Mesenchymal stem cell (in vitro differentiated cells and primary cell): ENCODE measurements at regions not wholly inside any gene's neighbourhood (a gene's known extent, or its start where the extent isn't known, plus 50 kb on each side); places are given as distances from the start of the nearest gene placed in this dataset.

ENCODE experiments used
- DNase-seq: peaks from one replicate; pipeline ENCODE4 v3.0.0-alpha.2; 2013
- H2AFZ ChIP-seq: one replicate; pipeline ENCODE4 v1.6.1; 2013; ENCODE audit warnings: low read depth, mild to moderate bottlenecking, control low read depth, inconsistent platforms, low read length, moderate library complexity
- H2AK5ac ChIP-seq: 2 replicates; pipeline ENCODE4 v1.6.1; 2013; ENCODE audit warnings: low read length, moderate library complexity, mild to moderate bottlenecking, inconsistent platforms; ENCODE audit not compliant: severe bottlenecking
- H2BK120ac ChIP-seq: one replicate; pipeline ENCODE4 v1.6.1; 2013; ENCODE audit warnings: low read depth, mild to moderate bottlenecking, inconsistent platforms, low read length, moderate library complexity
- H2BK12ac ChIP-seq, 2 experiments: one replicate each; pipeline ENCODE4 v1.6.1; 2013; ENCODE audit warnings: inconsistent platforms in 2 of 2, low read length in 2 of 2, mild to moderate bottlenecking in 2 of 2, moderate library complexity in 2 of 2, control low read depth in 1 of 2
- H2BK15ac ChIP-seq: one replicate; pipeline ENCODE4 v1.6.1; 2013; ENCODE audit warnings: mild to moderate bottlenecking, low read depth, inconsistent platforms; ENCODE audit not compliant: poor library complexity, severe bottlenecking
- H2BK5ac ChIP-seq: 2 replicates; pipeline ENCODE4 v1.6.1; 2013; ENCODE audit warnings: low read depth, mild to moderate bottlenecking, low read length, control low read depth, inconsistent platforms; ENCODE audit not compliant: poor library complexity, severe bottlenecking
- H3K14ac ChIP-seq, 2 experiments: one replicate each; pipeline ENCODE4 v1.6.1; 2013; ENCODE audit warnings: inconsistent platforms in 2 of 2, low read length in 2 of 2, control low read depth in 1 of 2, mild to moderate bottlenecking in 1 of 2, moderate library complexity in 1 of 2
- H3K18ac ChIP-seq, 2 experiments: one replicate each; pipeline ENCODE4 v1.6.1; 2013; ENCODE audit warnings: inconsistent platforms in 2 of 2, low read length in 2 of 2, control low read depth in 1 of 2, low read depth in 1 of 2, mild to moderate bottlenecking in 1 of 2
- H3K23ac ChIP-seq, 2 experiments: one replicate each; pipeline ENCODE4 v1.6.1; 2013; ENCODE audit warnings: inconsistent platforms in 2 of 2, low read length in 2 of 2, mild to moderate bottlenecking in 2 of 2, moderate library complexity in 2 of 2, control low read depth in 1 of 2
- H3K27ac ChIP-seq: 2 replicates; pipeline ENCODE4 v1.5.1; 2013; ENCODE audit warnings: mild to moderate bottlenecking, moderate library complexity, low read length, control low read depth, inconsistent platforms; ENCODE audit not compliant: poor library complexity, severe bottlenecking
- H3K27me3 ChIP-seq, 2 experiments: 2 replicates each; pipeline versions ENCODE4 v1.6.1 to v1.7.0; 2013; ENCODE audit warnings: low read length in 2 of 2, mild to moderate bottlenecking in 2 of 2, moderate library complexity in 2 of 2, control low read depth in 1 of 2, inconsistent platforms in 1 of 2; ENCODE audit not compliant: control insufficient read depth in 1 of 2, insufficient read depth in 1 of 2
- H3K36me3 ChIP-seq, 2 experiments: 2 replicates each; pipeline versions ENCODE4 v1.6.1 to v1.7.0; 2013; ENCODE audit warnings: low read length in 2 of 2, control low read depth in 1 of 2, inconsistent platforms in 1 of 2, low read depth in 1 of 2, mild to moderate bottlenecking in 1 of 2; ENCODE audit not compliant: insufficient read depth in 2 of 2, control insufficient read depth in 1 of 2
- H3K4ac ChIP-seq, 2 experiments: one replicate each; pipeline ENCODE4 v1.6.1; 2013; ENCODE audit warnings: inconsistent platforms in 2 of 2, low read length in 2 of 2, mild to moderate bottlenecking in 2 of 2, moderate library complexity in 2 of 2, control low read depth in 1 of 2, low read depth in 1 of 2
- H3K4me1 ChIP-seq: 2 replicates; pipeline ENCODE4 v1.6.1; 2013; ENCODE audit warnings: low read depth, low read length, control low read depth; ENCODE audit not compliant: control insufficient read depth, insufficient read depth
- H3K4me2 ChIP-seq: 2 replicates; pipeline ENCODE4 v1.6.1; 2013; ENCODE audit warnings: low read length, mild to moderate bottlenecking, inconsistent platforms; ENCODE audit not compliant: poor library complexity, severe bottlenecking
- H3K4me3 ChIP-seq, 2 experiments: 2 replicates each; pipeline versions ENCODE4 v1.5.1 to v1.7.0; 2013; ENCODE audit warnings: low read length in 2 of 2, mild to moderate bottlenecking in 2 of 2, control low read depth in 1 of 2, low read depth in 1 of 2; ENCODE audit not compliant: insufficient read depth in 1 of 2
- H3K79me1 ChIP-seq: replicated peaks from 2 replicates; pipeline ENCODE4 v1.6.1; 2013; ENCODE audit warnings: mild to moderate bottlenecking, control low read depth, low read length, inconsistent platforms; ENCODE audit not compliant: poor library complexity, severe bottlenecking
- H3K9ac ChIP-seq: 2 replicates; pipeline ENCODE4 v1.7.0; 2013; ENCODE audit warnings: mild to moderate bottlenecking, low read length, moderate library complexity
- H3K9me3 ChIP-seq: 2 replicates; pipeline ENCODE4 v1.7.0; 2013; ENCODE audit warnings: mild to moderate bottlenecking, low read length; ENCODE audit not compliant: control insufficient read depth
- H4K8ac ChIP-seq: one replicate; pipeline ENCODE4 v1.6.1; 2013; ENCODE audit warnings: inconsistent platforms, mild to moderate bottlenecking, low read length, moderate library complexity
- H4K91ac ChIP-seq: one replicate; pipeline ENCODE4 v1.6.1; 2013; ENCODE audit warnings: mild to moderate bottlenecking, low read length, inconsistent platforms
- WGBS: methylation state at CpG from one replicate; pipeline ENCODE4 v1.1.7; 2013; ENCODE audit warnings: mixed read lengths; 5-methylcytosine and 5-hydroxymethylcytosine counted together

- Histone ChIP-seq H3K18ac (no peak overlapping the region), H3K4me1 (no peaks in the 10 kb centered on the region), H3K36me3 (peaks cover 0 to 3% of the 10 kb centered on the region in 2 experiments), H3K4me2 (no peak overlapping the region), H3K9me3 (no peaks in the 10 kb centered on the region), H2BK5ac (no peak overlapping the region), H3K27ac (no peak overlapping the region), H3K27me3 (no peaks in the 10 kb centered on the region), H2BK120ac (no peak overlapping the region), H2BK15ac (no peak overlapping the region), H3K4ac (no peak overlapping the region), H2AFZ (no peak overlapping the region), H2BK12ac (no peak overlapping the region), H3K79me1 (no peaks in the 10 kb centered on the region), H2AK5ac (no peak overlapping the region), H3K23ac (peak overlapping the region in 1 of 2 experiments; percentile 6), H4K8ac (no peak overlapping the region), H3K14ac (no peak overlapping the region), H3K4me3 (no peak overlapping the region), H3K9ac (no peak overlapping the region), H4K91ac (no peak overlapping the region)
- WGBS, result 78% methylated on average over 6 of the region's 6 CpGs
- DNase-seq, result no peak
These were observed 185.5 kb upstream of the ANKH start for GRCh38 chr5:15056988-15057592.

GRCh38 chr5:15044521-15044920 is 172.9 kb upstream of the ANKH start:
- H3K23ac ChIP-seq, result no peak overlapping the region
- WGBS, result 51% methylated on average over 2 of the region's 3 CpGs
- no peak overlapping the region for H2BK12ac ChIP-seq
- no peak overlapping the region for H2BK5ac ChIP-seq
- H3K9me3 ChIP-seq, result no peaks in the 10 kb centered on the region
- H4K8ac ChIP-seq, result no peak overlapping the region
- H2AFZ ChIP-seq, result no peak overlapping the region
- DNase-seq, result no peak
- no peak overlapping the region for H3K27ac ChIP-seq
- H3K14ac ChIP-seq, result no peak overlapping the region
- no peak overlapping the region for H3K18ac ChIP-seq
- no peak overlapping the region for H3K4ac ChIP-seq
- no peak overlapping the region for H2AK5ac ChIP-seq
- no peak overlapping the region for H3K9ac ChIP-seq
- no peaks in the 10 kb centered on the region for H3K4me1 ChIP-seq
- no peak overlapping the region for H2BK15ac ChIP-seq
- no peak overlapping the region for H3K4me2 ChIP-seq
- H3K36me3 ChIP-seq, result no peaks in the 10 kb centered on the region
- no peak overlapping the region for H4K91ac ChIP-seq
- no peaks in the 10 kb centered on the region for H3K79me1 ChIP-seq
- no peak overlapping the region for H3K4me3 ChIP-seq
- peaks cover 4 to 16% of the 10 kb centered on the region in 2 experiments for H3K27me3 ChIP-seq
- no peak overlapping the region for H2BK120ac ChIP-seq

- Histone ChIP-seq H3K4me2 (no peak overlapping the region), H2AK5ac (no peak overlapping the region), H3K14ac (no peak overlapping the region), H2AFZ (no peak overlapping the region), H3K27ac (no peak overlapping the region), H3K79me1 (no peaks in the 10 kb centered on the region), H4K91ac (no peak overlapping the region), H3K18ac (no peak overlapping the region), H2BK120ac (no peak overlapping the region), H2BK15ac (no peak overlapping the region), H2BK5ac (no peak overlapping the region), H4K8ac (no peak overlapping the region), H3K9ac (no peak overlapping the region), H3K4me3 (no peak overlapping the region), H3K9me3 (peaks cover 15% of the 10 kb centered on the region), H3K23ac (no peak overlapping the region), H3K36me3 (no peaks in the 10 kb centered on the region), H3K27me3 (peaks cover 0 to 26% of the 10 kb centered on the region in 2 experiments), H3K4me1 (no peaks in the 10 kb centered on the region), H2BK12ac (no peak overlapping the region), H3K4ac (no peak overlapping the region)
- 80% methylated on average over 1 of the region's 4 CpGs for WGBS
- no peak for DNase-seq
These were observed 165.8 kb upstream of the ANKH start for GRCh38 chr5:15037247-15037908.

GRCh38 chr5:15034379-15034778 is 162.8 kb upstream of the ANKH start:
- no peak overlapping the region for H4K91ac ChIP-seq
- H4K8ac ChIP-seq, result no peak overlapping the region
- H3K14ac ChIP-seq, result no peak overlapping the region
- no peak overlapping the region for H2BK15ac ChIP-seq
- H3K9me3 ChIP-seq, result peaks cover 15% of the 10 kb centered on the region
- no peak overlapping the region for H3K4me3 ChIP-seq
- no peaks in the 10 kb centered on the region for H3K36me3 ChIP-seq
- H3K4ac ChIP-seq, result no peak overlapping the region
- H3K27me3 ChIP-seq, result peaks cover 0 to 29% of the 10 kb centered on the region in 2 experiments
- H3K23ac ChIP-seq, result no peak overlapping the region
- no peak overlapping the region for H3K18ac ChIP-seq
- no peak overlapping the region for H3K4me2 ChIP-seq
- H3K9ac ChIP-seq, result no peak overlapping the region
- WGBS, result 63% methylated on average over 3 of the region's 5 CpGs
- no peak overlapping the region for H2AK5ac ChIP-seq
- H3K27ac ChIP-seq, result no peak overlapping the region
- H2BK5ac ChIP-seq, result no peak overlapping the region
- no peak overlapping the region for H2BK12ac ChIP-seq
- H3K79me1 ChIP-seq, result no peaks in the 10 kb centered on the region
- H2AFZ ChIP-seq, result no peak overlapping the region
- H2BK120ac ChIP-seq, result no peak overlapping the region
- no peak for DNase-seq
- no peaks in the 10 kb centered on the region for H3K4me1 ChIP-seq
